Kidney (tissue), 13 donors: ENCODE measurements at regions not wholly inside any gene's neighbourhood (a gene's known extent, or its start where the extent isn't known, plus 50 kb on each side); places are given as distances from the start of the nearest gene placed in this dataset.

Experiments used
- DNase-seq, 5 donors: peaks; one replicate each; pipeline ENCODE4 v3.0.0-alpha.2; 2013 to 2020
- FAIRE-seq: peaks from 2 replicates; lab custom pipeline; 2012; peaks lifted over from hg19 to GRCh38; lab: Jason Lieb, UNC
- H3K27ac ChIP-seq, 2 donors: one replicate each; pipeline ENCODE4 v1.7.0; 2013; ENCODE audit warnings: low read depth in 2 of 2, low read length in 2 of 2, inconsistent platforms in 1 of 2
- H3K27me3 ChIP-seq: one replicate; pipeline ENCODE4 v1.7.1; 2013; ENCODE audit warnings: low read length, inconsistent platforms; ENCODE audit not compliant: control insufficient read depth, insufficient read depth
- H3K36me3 ChIP-seq, 3 donors: one replicate each; pipeline versions ENCODE4 v1.7.0 to v1.7.1; 2013; ENCODE audit warnings: low read length in 3 of 3, control low read depth in 1 of 3, inconsistent platforms in 1 of 3; ENCODE audit not compliant: insufficient read depth in 3 of 3, control insufficient read depth in 2 of 3
- H3K4me1 ChIP-seq, 3 donors: one replicate each; pipeline versions ENCODE4 v1.7.0 to v1.7.1; 2013; ENCODE audit warnings: low read length in 3 of 3, inconsistent platforms in 1 of 3, low read depth in 1 of 3; ENCODE audit not compliant: control insufficient read depth in 2 of 3, insufficient read depth in 2 of 3
- H3K4me3 ChIP-seq, 3 donors: one replicate each; pipeline versions ENCODE4 v1.7.0 to v1.8.1; 2013; ENCODE audit warnings: low read length in 3 of 3, control low read depth in 1 of 3, inconsistent platforms in 1 of 3
- H3K9ac ChIP-seq, 3 donors: one replicate each; pipeline versions ENCODE4 v1.7.0 to v1.7.1; 2013; ENCODE audit warnings: low read length in 3 of 3, control low read depth in 1 of 3, inconsistent platforms in 1 of 3
- H3K9me3 ChIP-seq, 3 donors: one replicate each; pipeline versions ENCODE4 v1.7.0 to v1.7.1; 2013; ENCODE audit warnings: low read length in 3 of 3, control low read depth in 1 of 3, inconsistent platforms in 1 of 3; ENCODE audit not compliant: control insufficient read depth in 2 of 3, insufficient read depth in 1 of 3
- CTCF ChIP-seq: IDR thresholded peaks from 3 replicates; pipeline ENCODE4 v1.5.1; 2012; ENCODE audit warnings: mild to moderate bottlenecking, moderate library complexity, borderline replicate concordance; ENCODE audit not compliant: insufficient read depth; ENCODE audit errors: extremely low read depth
- intact Hi-C: fragments of 100-400 bp; cut with DNase I; formaldehyde crosslinking; loops from one replicate; pipeline ENCODE4 v1.11.1; 2022
- donor health status: control.
- donor health status: control.
- donor health status: control.
- donor health status: control.
- donor health status: control.
- donor health status: DM: yes; HTN: yes; CAD: no.
- donor health status: Normal renal cell carcinoma (clear cell type).

- no peak for DNase-seq
- no peak for TF ChIP-seq CTCF
These were observed 153.6 kb downstream of the DRD1 start for GRCh38 chr5:175290379-175290778.

GRCh38 chr5:175288048-175288621, 155.8 kb downstream of the DRD1 start:
- FAIRE-seq = no peak

More at GRCh38 chr5:175290379-175290778, 153.6 kb downstream of the DRD1 start:
- Histone ChIP-seq H3K9me3 (peaks cover 0 to 3% (median 0%) of the 10 kb centered on the region in 3 donors), H3K4me3 (no peak overlapping the region), H3K27ac (no peak overlapping the region), H3K9ac (no peak overlapping the region), H3K4me1 (no peaks in the 10 kb centered on the region), H3K27me3 (no peaks in the 10 kb centered on the region), H3K36me3 (no peaks in the 10 kb centered on the region)
- FAIRE-seq = no peak
- intact Hi-C loops = no loop called here

DNA sequence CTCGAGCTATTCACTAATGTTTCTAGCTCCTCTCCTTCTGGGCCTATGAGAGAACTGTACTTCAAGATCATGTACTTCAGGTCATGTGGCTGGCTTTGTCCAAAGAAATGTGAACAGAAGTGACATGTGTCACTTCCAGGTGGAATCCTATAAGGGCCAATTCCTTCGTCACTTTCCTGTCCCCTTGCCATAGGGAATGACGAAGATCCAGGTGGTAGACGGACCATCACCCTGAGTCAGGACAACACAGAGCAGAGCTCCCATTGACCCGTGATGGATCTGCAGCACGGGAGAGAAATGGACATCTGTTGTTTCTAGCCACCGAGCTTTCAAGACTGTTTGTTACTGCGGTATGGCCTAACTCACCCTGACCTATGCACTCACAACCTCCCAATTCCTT, 157.0 kb downstream of the DRD1 start:
- DNase-seq = no peak
- Histone ChIP-seq H3K9ac (no peak overlapping the region), H3K27me3 (no peaks in the 10 kb centered on the region), H3K4me1 (no peaks in the 10 kb centered on the region), H3K36me3 (no peaks in the 10 kb centered on the region), H3K4me3 (no peak overlapping the region), H3K27ac (no peak overlapping the region), H3K9me3 (no peaks in the 10 kb centered on the region)
- intact Hi-C loops = no loop called here
- no peak for FAIRE-seq
- TF ChIP-seq CTCF = no peak

More at GRCh38 chr5:175288048-175288621, 155.8 kb downstream of the DRD1 start:
- Histone ChIP-seq H3K36me3 (no peaks in the 10 kb centered on the region), H3K4me1 (no peaks in the 10 kb centered on the region), H3K27me3 (no peaks in the 10 kb centered on the region), H3K9ac (no peak overlapping the region), H3K4me3 (no peak overlapping the region), H3K9me3 (no peaks in the 10 kb centered on the region), H3K27ac (no peak overlapping the region)
- DNase-seq = no peak
- TF ChIP-seq CTCF = no peak
- intact Hi-C loops = no loop called here

DNA sequence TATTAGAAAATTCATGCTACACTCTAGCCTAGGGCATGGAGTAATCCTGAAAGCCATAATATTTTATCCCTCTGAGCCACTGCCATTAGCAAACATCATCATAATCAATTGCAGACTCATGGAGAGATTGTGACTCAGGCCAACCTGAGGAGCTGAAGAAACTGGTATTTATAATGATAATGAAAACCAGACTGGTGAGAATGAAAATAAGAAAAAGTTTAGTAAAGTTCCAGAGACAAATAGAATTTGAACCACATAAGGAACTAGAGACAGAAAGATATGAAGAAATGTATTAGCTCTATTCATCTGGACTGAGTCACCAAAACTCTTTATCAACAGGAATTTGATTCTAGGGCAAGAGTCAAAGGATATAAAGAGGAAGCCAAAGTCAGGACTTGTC, 158.7 kb downstream of the DRD1 start:
- TF ChIP-seq CTCF = no peak
- no peak overlapping the region for H3K27ac ChIP-seq
- no peaks in the 10 kb centered on the region for H3K36me3 ChIP-seq
- H3K27me3 ChIP-seq = no peaks in the 10 kb centered on the region
- no peaks in the 10 kb centered on the region for H3K9me3 ChIP-seq
- no peak overlapping the region for H3K4me3 ChIP-seq
- intact Hi-C loops = no loop called here
- no peak for FAIRE-seq
- H3K4me1 ChIP-seq = no peaks in the 10 kb centered on the region
- no peak for DNase-seq
- no peak overlapping the region for H3K9ac ChIP-seq
